Trophoblast cell (in vitro differentiated cells and primary cell): ENCODE measurements at regions not wholly inside any gene's neighbourhood (a gene's known extent, or its start where the extent isn't known, plus 50 kb on each side); places are given as distances from the start of the nearest gene placed in this dataset.
"Not testable (repeated sequence)": the region's sequence is repeated elsewhere in the genome, so short reads cannot be mapped to it uniquely, and the experiment has no call there.

Experiments used
- DNase-seq, 2 donors: peaks; one replicate each; pipeline ENCODE4 v3.0.0-alpha.2; 2016
- H2AFZ ChIP-seq: 2 replicates; pipeline ENCODE4 v1.6.1; 2013; ENCODE audit warnings: low read length, moderate library complexity, mild to moderate bottlenecking; ENCODE audit not compliant: insufficient read depth, poor library complexity
- H2AK5ac ChIP-seq: 2 replicates; pipeline ENCODE4 v1.6.1; 2013; ENCODE audit warnings: mild to moderate bottlenecking, low read length
- H2BK120ac ChIP-seq: 2 replicates; pipeline ENCODE4 v1.6.1; 2013; ENCODE audit warnings: low read length, mild to moderate bottlenecking, moderate library complexity; ENCODE audit not compliant: insufficient read depth, poor library complexity
- H2BK12ac ChIP-seq: 2 replicates; pipeline ENCODE4 v1.6.1; 2013; ENCODE audit warnings: mild to moderate bottlenecking, low read length, moderate library complexity
- H2BK5ac ChIP-seq: 2 replicates; pipeline ENCODE4 v1.6.1; 2013; ENCODE audit warnings: low read length, low read depth, moderate library complexity, mild to moderate bottlenecking; ENCODE audit not compliant: poor library complexity
- H3K14ac ChIP-seq: 2 replicates; pipeline ENCODE4 v1.6.1; 2013; ENCODE audit warnings: mild to moderate bottlenecking, low read length
- H3K18ac ChIP-seq: 2 replicates; pipeline ENCODE4 v1.6.1; 2013; ENCODE audit warnings: mild to moderate bottlenecking, low read length
- H3K23ac ChIP-seq: 2 replicates; pipeline ENCODE4 v1.6.1; 2013; ENCODE audit warnings: low read length
- H3K27ac ChIP-seq: 2 replicates; pipeline ENCODE4 v1.5.1; 2013; ENCODE audit warnings: low read depth, mild to moderate bottlenecking, inconsistent platforms, low read length, moderate library complexity
- H3K27me3 ChIP-seq: 2 replicates; pipeline ENCODE4 v1.6.1; 2013; ENCODE audit warnings: inconsistent platforms, mild to moderate bottlenecking, low read length, moderate library complexity; ENCODE audit not compliant: insufficient read depth
- H3K36me3 ChIP-seq, 2 experiments: 1 replicate in 1 of 2; 2 replicates in 1 of 2; pipeline ENCODE4 v1.6.1; 2013; ENCODE audit warnings: low read length in 2 of 2, mild to moderate bottlenecking in 2 of 2, moderate library complexity in 1 of 2; ENCODE audit not compliant: insufficient read depth in 2 of 2, control insufficient read depth in 1 of 2
- H3K4ac ChIP-seq: 2 replicates; pipeline ENCODE4 v1.6.1; 2013; ENCODE audit warnings: low read depth, mild to moderate bottlenecking, low read length, moderate library complexity
- H3K4me1 ChIP-seq, 2 experiments: 1 replicate in 1 of 2; 2 replicates in 1 of 2; pipeline ENCODE4 v1.6.1; 2013; ENCODE audit warnings: low read length in 2 of 2, mild to moderate bottlenecking in 2 of 2, moderate library complexity in 1 of 2; ENCODE audit not compliant: insufficient read depth in 2 of 2, control insufficient read depth in 1 of 2
- H3K4me2 ChIP-seq: 2 replicates; pipeline ENCODE4 v1.6.1; 2013; ENCODE audit warnings: inconsistent platforms, mild to moderate bottlenecking, low read length, moderate library complexity
- H3K4me3 ChIP-seq: 2 replicates; pipeline ENCODE4 v1.5.1; 2013; ENCODE audit warnings: mild to moderate bottlenecking, low read depth, low read length, inconsistent platforms
- H3K79me1 ChIP-seq: one replicate; pipeline ENCODE4 v1.6.1; 2013; ENCODE audit warnings: low read length
- H3K79me2 ChIP-seq: 2 replicates; pipeline ENCODE4 v1.6.1; 2013; ENCODE audit warnings: low read length, mild to moderate bottlenecking; ENCODE audit not compliant: control insufficient read depth, insufficient read depth, poor library complexity
- H3K9ac ChIP-seq: 2 replicates; pipeline ENCODE4 v1.6.1; 2013; ENCODE audit warnings: mild to moderate bottlenecking, low read length
- H3K9me3 ChIP-seq: 2 replicates; pipeline ENCODE4 v1.6.1; 2013; ENCODE audit warnings: low read depth, mild to moderate bottlenecking, control low read depth, inconsistent platforms, low read length; ENCODE audit not compliant: insufficient read depth
- H4K12ac ChIP-seq: 2 replicates; pipeline ENCODE4 v1.6.1; 2013; ENCODE audit warnings: low read depth, mild to moderate bottlenecking, low read length, moderate library complexity
- H4K8ac ChIP-seq: 2 replicates; pipeline ENCODE4 v1.6.1; 2013; ENCODE audit warnings: low read depth, mild to moderate bottlenecking, low read length, moderate library complexity
- H4K91ac ChIP-seq: one replicate; pipeline ENCODE4 v1.6.1; 2013; ENCODE audit warnings: low read depth, mild to moderate bottlenecking, low read length, moderate library complexity
- WGBS: extraction: QIAGEN DNeasy Blood & Tissue Kit; methylation state at CpG from one replicate; pipeline ENCODE4 v1.1.7; 2013; ENCODE audit warnings: missing lambda C conversion rate; ENCODE audit not compliant: insufficient read length, insufficient coverage; ENCODE audit errors: extremely low coverage; 5-methylcytosine and 5-hydroxymethylcytosine counted together

DNA sequence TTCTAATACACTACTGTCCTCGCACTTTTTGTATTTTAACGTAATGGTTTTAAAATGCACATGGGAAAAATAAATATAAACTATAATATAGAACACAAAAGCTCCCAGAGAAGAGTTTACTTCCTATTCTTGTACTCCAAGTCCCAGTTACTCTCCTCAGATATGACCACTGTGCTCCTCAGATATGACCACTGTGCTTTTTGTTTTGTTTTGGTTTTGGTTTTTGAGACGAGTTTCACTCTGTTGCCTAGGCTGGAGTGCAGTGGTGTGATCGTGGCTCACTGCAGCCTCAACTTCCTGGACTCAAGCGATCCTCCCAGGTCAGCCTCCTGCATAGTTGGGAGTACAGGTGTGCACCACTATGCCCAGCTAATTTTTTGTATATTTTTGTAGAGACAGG lies 76.8 kb upstream of the NBPF11 start:
- not testable (repeated sequence) for H2BK12ac ChIP-seq, H3K14ac ChIP-seq

DNA sequence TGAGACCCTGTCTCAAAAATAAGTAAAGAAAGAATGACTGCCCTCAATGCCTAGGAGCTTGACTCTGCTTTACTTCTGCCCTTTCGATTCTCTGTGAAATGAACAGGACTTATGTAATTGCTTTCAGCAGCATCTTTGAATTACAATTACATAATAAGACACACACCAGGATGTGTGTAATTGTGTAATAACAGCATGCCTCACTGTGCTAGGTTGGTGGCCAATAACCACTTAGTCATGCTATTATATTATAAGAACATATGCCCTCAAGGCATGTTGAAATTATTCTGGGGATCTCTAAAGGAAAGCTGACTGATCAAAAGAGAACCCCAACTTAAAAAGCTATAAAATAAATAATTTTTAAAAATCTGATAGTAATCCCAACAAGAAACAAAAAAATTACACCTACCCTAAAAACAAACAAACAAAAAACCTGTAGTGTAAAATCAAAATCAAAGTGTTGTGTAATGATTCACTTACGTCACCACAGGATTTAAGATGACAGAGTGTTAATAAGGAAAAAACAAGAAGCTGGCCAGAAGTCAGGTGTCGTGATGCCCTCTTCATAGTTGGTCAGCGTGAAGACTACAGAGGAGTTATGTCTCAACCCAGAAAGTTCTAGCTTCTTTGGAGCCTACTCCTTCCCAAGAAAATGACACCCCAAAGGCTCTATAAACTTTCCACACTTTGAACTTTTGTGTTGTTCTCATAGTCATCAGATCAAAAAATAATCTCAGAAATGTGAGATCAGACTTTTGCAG lies 70.5 kb upstream of the NBPF11 start:
- DNase-seq, H3K23ac ChIP-seq, H4K12ac ChIP-seq, H2AFZ ChIP-seq, H3K36me3 ChIP-seq, H4K91ac ChIP-seq, H3K9ac ChIP-seq, H3K18ac ChIP-seq, H3K14ac ChIP-seq, H4K8ac ChIP-seq, H3K9me3 ChIP-seq, H2AK5ac ChIP-seq, H2BK12ac ChIP-seq, H3K4me1 ChIP-seq, H3K4ac ChIP-seq, H2BK5ac ChIP-seq, H3K79me1 ChIP-seq, H3K27ac ChIP-seq, H2BK120ac ChIP-seq, H3K4me3 ChIP-seq, H3K79me2 ChIP-seq, H3K27me3 ChIP-seq, H3K4me2 ChIP-seq: not testable (repeated sequence)
- no CpG with 5 or more reads among the region's 4 CpGs for WGBS

More for the DNA sequence above, 76.8 kb upstream of the NBPF11 start:
- WGBS = no CpG with 5 or more reads among the region's 5 CpGs
- H3K4me2 ChIP-seq, H3K9me3 ChIP-seq, H3K79me2 ChIP-seq, H3K4ac ChIP-seq, H2AK5ac ChIP-seq, H3K36me3 ChIP-seq, H3K9ac ChIP-seq, H2BK5ac ChIP-seq, H3K23ac ChIP-seq, H2BK120ac ChIP-seq, H3K27ac ChIP-seq, H3K4me1 ChIP-seq, H4K8ac ChIP-seq, H3K18ac ChIP-seq, H2AFZ ChIP-seq, H4K12ac ChIP-seq, DNase-seq, H4K91ac ChIP-seq, H3K4me3 ChIP-seq, H3K79me1 ChIP-seq, H3K27me3 ChIP-seq: not testable (repeated sequence)

DNA sequence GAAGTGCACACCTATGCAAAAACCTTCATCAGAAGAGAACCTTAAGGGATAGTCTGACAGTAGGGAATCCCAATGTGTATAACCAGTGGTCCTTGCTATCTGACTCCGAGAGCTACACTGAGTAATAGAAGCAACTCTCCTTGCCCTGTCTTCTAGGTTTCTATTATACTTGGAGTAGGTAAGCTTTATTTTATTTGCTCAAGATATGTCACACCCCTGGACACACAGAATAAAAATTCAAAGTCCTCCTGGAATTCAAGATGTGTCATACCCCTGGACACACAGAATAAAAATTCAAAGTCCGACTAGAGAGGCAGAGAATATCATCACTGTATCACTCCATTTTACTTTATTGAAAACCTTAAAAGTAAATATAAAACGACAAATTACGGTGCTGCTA lies 69.5 kb upstream of the NBPF11 start:
- not testable (repeated sequence) for H3K14ac ChIP-seq, H3K27ac ChIP-seq, H3K79me2 ChIP-seq, H3K9me3 ChIP-seq, H4K91ac ChIP-seq, H2BK5ac ChIP-seq, H4K12ac ChIP-seq, H2BK120ac ChIP-seq, H3K23ac ChIP-seq, H4K8ac ChIP-seq, H3K36me3 ChIP-seq, H3K9ac ChIP-seq, H3K4me2 ChIP-seq, H3K4me1 ChIP-seq, H2AK5ac ChIP-seq, H3K27me3 ChIP-seq, H2BK12ac ChIP-seq, H3K4ac ChIP-seq, H3K4me3 ChIP-seq, H3K79me1 ChIP-seq, H3K18ac ChIP-seq, H2AFZ ChIP-seq, DNase-seq
- no CpG with 5 or more reads among the region's 4 CpGs for WGBS

DNA sequence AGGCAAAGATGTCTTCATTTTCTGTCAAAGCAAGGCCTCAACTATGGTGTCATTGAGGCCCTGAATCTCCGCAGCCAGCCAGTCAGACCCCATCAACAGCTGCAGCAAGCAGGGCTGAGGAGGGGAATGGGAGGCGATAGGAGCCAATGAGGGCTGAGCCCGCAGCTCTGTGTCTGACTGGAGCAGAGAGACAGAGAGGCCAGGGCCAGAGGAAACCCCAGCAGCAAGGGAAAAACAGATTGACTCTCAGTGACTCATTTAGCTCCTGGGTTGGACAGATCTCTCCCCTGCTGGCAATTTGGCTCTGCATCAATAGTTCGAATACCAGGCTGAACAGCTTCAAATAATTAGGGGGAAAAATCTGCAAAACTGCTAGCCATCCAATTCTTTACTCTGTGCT lies 67.1 kb upstream of the NBPF11 start:
- H3K4me2 ChIP-seq, H3K9me3 ChIP-seq, H3K27me3 ChIP-seq, H3K9ac ChIP-seq, H4K12ac ChIP-seq, H3K79me1 ChIP-seq, H3K4me3 ChIP-seq, H2BK120ac ChIP-seq, H4K91ac ChIP-seq, H3K79me2 ChIP-seq, H3K18ac ChIP-seq, H2BK12ac ChIP-seq, H3K14ac ChIP-seq, H4K8ac ChIP-seq, H3K4ac ChIP-seq, H2BK5ac ChIP-seq, H3K23ac ChIP-seq, H2AK5ac ChIP-seq, H3K4me1 ChIP-seq, DNase-seq, H3K27ac ChIP-seq, H3K36me3 ChIP-seq, H2AFZ ChIP-seq: not testable (repeated sequence)
- WGBS = no CpG with 5 or more reads among the region's 4 CpGs
